Gastrocnemius medialis (tissue), 4 donors: ENCODE measurements at regions not wholly inside any gene's neighbourhood (a gene's known extent, or its start where the extent isn't known, plus 50 kb on each side); places are given as distances from the start of the nearest gene placed in this dataset.

Experiments
- POLR2A ChIP-seq, 2 donors: fragments of 450-650 bp; IDR thresholded peaks; one replicate each; pipeline ENCODE4 v1.6.1; 2017; ENCODE audit warnings: antibody characterized with exemption in 2 of 2, mild to moderate bottlenecking in 2 of 2, moderate library complexity in 2 of 2
- TF ChIP-seq, protein P1 (sequence below), 5 experiments: fragments of 450-650 bp in 3 of 5; fragments of 200-600 bp in 2 of 5; sonication (generic) in 2 of 5; IDR thresholded peaks in 4 of 5; conservative IDR thresholded peaks in 1 of 5; 1 replicate in 4 of 5; 2 replicates in 1 of 5; pipeline ENCODE4 v1.5.1; 2016 to 2019; ENCODE audit warnings: antibody characterized with exemption in 5 of 5, mild to moderate bottlenecking in 3 of 5, moderate library complexity in 3 of 5

DNA sequence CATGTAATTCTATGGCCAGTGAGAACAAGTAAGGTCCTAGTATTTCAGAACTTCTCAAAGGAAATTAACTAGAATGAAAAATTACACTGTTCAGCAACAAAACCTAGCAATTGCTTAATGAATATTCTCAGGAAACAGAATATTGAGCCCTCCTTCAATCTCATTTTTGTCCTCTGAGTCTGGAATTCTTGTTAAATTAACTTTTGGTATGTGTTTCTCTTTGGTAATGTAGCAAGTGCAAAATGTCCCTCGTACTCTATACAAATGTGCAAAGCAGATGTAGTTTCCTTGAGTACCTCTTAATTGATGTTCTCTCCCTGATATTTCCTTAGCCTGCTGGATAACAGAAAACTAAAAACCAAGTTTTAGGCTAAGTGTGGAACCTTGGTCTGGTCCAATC is 190.8 kb upstream of the CNOT2 start:
- TF ChIP-seq, protein P1, sequence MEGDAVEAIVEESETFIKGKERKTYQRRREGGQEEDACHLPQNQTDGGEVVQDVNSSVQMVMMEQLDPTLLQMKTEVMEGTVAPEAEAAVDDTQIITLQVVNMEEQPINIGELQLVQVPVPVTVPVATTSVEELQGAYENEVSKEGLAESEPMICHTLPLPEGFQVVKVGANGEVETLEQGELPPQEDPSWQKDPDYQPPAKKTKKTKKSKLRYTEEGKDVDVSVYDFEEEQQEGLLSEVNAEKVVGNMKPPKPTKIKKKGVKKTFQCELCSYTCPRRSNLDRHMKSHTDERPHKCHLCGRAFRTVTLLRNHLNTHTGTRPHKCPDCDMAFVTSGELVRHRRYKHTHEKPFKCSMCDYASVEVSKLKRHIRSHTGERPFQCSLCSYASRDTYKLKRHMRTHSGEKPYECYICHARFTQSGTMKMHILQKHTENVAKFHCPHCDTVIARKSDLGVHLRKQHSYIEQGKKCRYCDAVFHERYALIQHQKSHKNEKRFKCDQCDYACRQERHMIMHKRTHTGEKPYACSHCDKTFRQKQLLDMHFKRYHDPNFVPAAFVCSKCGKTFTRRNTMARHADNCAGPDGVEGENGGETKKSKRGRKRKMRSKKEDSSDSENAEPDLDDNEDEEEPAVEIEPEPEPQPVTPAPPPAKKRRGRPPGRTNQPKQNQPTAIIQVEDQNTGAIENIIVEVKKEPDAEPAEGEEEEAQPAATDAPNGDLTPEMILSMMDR (IDR thresholded peaks at IDR 0.05 in 4 of 5, conservative IDR thresholded peaks at IDR 0.05 in 1 of 5) = no peak
- no peak for TF ChIP-seq POLR2A (IDR thresholded peaks at IDR 0.05)
